Ovary (tissue), 3 donors: ENCODE measurements at regions not wholly inside any gene's neighbourhood (a gene's known extent, or its start where the extent isn't known, plus 50 kb on each side); places are given as distances from the start of the nearest gene placed in this dataset.

ENCODE experiments used
- CTCF ChIP-seq, 3 donors: fragments of 450-650 bp in 2 of 3; fragments of 200-600 bp in 1 of 3; IDR thresholded peaks; one replicate each; pipeline versions ENCODE4 v1.5.1 to v1.8.0; 2016 to 2022; ENCODE audit warnings: antibody characterized with exemption in 3 of 3, mild to moderate bottlenecking in 1 of 3
- EP300 ChIP-seq: sonication (generic); formaldehyde crosslinking; IDR thresholded peaks from one replicate; pipeline ENCODE4 v1.6.1; 2017; ENCODE audit warnings: antibody characterized with exemption
- POLR2A ChIP-seq: fragments of 450-650 bp; IDR thresholded peaks from one replicate; pipeline ENCODE4 v1.6.1; 2017; ENCODE audit warnings: antibody characterized with exemption, mild to moderate bottlenecking, moderate library complexity
- donor health status: DM: no; HTN: no; CAD: no.

- TF ChIP-seq CTCF (IDR thresholded peaks at IDR 0.05): no peak
- TF ChIP-seq EP300: no peak
- TF ChIP-seq POLR2A: no peak
Observed at GRCh38 chr10:23976275-23976674, 232.7 kb upstream of the KIAA1217 start.
